Endodermal cell (in vitro differentiated cells): ENCODE measurements at regions not wholly inside any gene's neighbourhood (a gene's known extent, or its start where the extent isn't known, plus 50 kb on each side); places are given as distances from the start of the nearest gene placed in this dataset.

Source experiments
- DNase-seq: peaks from one replicate; pipeline ENCODE4 v3.0.0-alpha.2; 2017
- H3K27ac ChIP-seq: 2 replicates; pipeline ENCODE4 v1.5.1; 2013; ENCODE audit warnings: mild to moderate bottlenecking, low read depth, low read length, moderate library complexity
- H3K27me3 ChIP-seq: 2 replicates; pipeline ENCODE4 v1.6.1; 2013; ENCODE audit warnings: mild to moderate bottlenecking, low read length, moderate library complexity; ENCODE audit not compliant: insufficient read depth, control insufficient read depth, poor library complexity, severe bottlenecking
- H3K36me3 ChIP-seq: 2 replicates; pipeline ENCODE4 v1.7.0; 2013; ENCODE audit warnings: mild to moderate bottlenecking, low read length, moderate library complexity; ENCODE audit not compliant: control insufficient read depth, insufficient read depth
- H3K4me1 ChIP-seq: one replicate; pipeline ENCODE4 v1.7.0; 2013; ENCODE audit warnings: low read length; ENCODE audit not compliant: control insufficient read depth, insufficient read depth
- H3K4me3 ChIP-seq: 2 replicates; pipeline ENCODE4 v1.5.1; 2013; ENCODE audit warnings: mild to moderate bottlenecking, low read length, moderate library complexity
- H3K9ac ChIP-seq: 2 replicates; pipeline ENCODE4 v1.6.1; 2013; ENCODE audit warnings: mild to moderate bottlenecking, low read length, moderate library complexity; ENCODE audit not compliant: poor library complexity, severe bottlenecking; ENCODE audit errors: extremely low read depth
- H3K9me3 ChIP-seq: 2 replicates; pipeline ENCODE4 v1.6.1; 2013; ENCODE audit warnings: mild to moderate bottlenecking, low read length, moderate library complexity; ENCODE audit not compliant: control insufficient read depth
- H3K27ac Mint-ChIP-seq: 2 replicates; pipeline ENCODE4 v1.8.0; 2020; ENCODE audit warnings: mixed read lengths
- H3K27me3 Mint-ChIP-seq: 2 replicates; pipeline ENCODE4 v1.8.0; 2021; ENCODE audit warnings: mild to moderate bottlenecking, mixed read lengths; ENCODE audit not compliant: insufficient read depth
- H3K36me3 Mint-ChIP-seq: 2 replicates; pipeline ENCODE4 v1.8.0; 2020; ENCODE audit warnings: low read depth, mixed read lengths
- H3K4me1 Mint-ChIP-seq: 2 replicates; pipeline ENCODE4 v1.8.0; 2020; ENCODE audit warnings: mixed read lengths
- H3K4me3 Mint-ChIP-seq: 2 replicates; pipeline ENCODE4 v1.8.0; 2020; ENCODE audit warnings: mild to moderate bottlenecking, moderate library complexity, mixed read lengths
- H3K9me3 Mint-ChIP-seq: 2 replicates; pipeline ENCODE4 v1.8.0; 2020; ENCODE audit warnings: mild to moderate bottlenecking, mixed read lengths
- CTCF ChIP-seq: fragments of 200-600 bp; sonication (generic); conservative IDR thresholded peaks from 2 replicates; pipeline ENCODE4 v1.5.0; 2021; ENCODE audit warnings: antibody characterized with exemption, mild to moderate bottlenecking
- WGBS, 2 experiments: methylation state at CpG; one replicate each; pipeline versions ENCODE4 v1.1.5 to v1.1.7; 2013; ENCODE audit warnings: missing lambda C conversion rate in 2 of 2, mixed read lengths in 1 of 2; ENCODE audit not compliant: insufficient coverage in 1 of 2, insufficient read length in 1 of 2; 5-methylcytosine and 5-hydroxymethylcytosine counted together

DNA sequence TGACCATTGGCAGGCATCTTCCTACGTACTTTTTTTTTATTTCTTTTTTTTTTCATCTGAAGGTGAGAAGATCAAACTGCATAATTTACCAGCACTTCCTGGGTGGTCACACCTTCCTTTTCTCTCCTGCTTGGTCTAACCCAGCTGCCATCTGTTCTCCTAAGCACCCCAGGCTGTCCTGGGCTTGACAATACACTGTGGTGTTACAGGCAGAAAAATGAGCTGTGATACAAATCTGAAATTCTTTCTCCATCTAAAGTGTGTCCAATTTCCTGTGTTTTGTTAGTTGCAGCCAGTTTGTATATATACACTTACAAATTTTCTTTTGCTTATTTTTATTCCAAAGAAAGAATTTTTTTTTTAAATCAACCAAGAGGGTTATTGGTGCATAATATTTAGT, 786.0 kb upstream of the ZEB2 start:
- no peak overlapping the region for H3K9ac ChIP-seq
- TF ChIP-seq CTCF = no peak
- H3K4me3 Mint-ChIP-seq = no peak overlapping the region
- H3K4me1 ChIP-seq = no peaks in the 10 kb centered on the region
- no peak overlapping the region for H3K27ac Mint-ChIP-seq
- H3K36me3 ChIP-seq = no peaks in the 10 kb centered on the region
- no peak for DNase-seq
- H3K4me1 Mint-ChIP-seq = peaks cover 3% of the 10 kb centered on the region
- no peaks in the 10 kb centered on the region for H3K27me3 ChIP-seq
- no peak overlapping the region for H3K4me3 ChIP-seq
- no peaks in the 10 kb centered on the region for H3K9me3 ChIP-seq
- WGBS, 2 experiments = 83 to 100% methylated on average over 1 of the region's 1 CpG
- H3K9me3 Mint-ChIP-seq = no peaks in the 10 kb centered on the region
- no peaks in the 10 kb centered on the region for H3K27me3 Mint-ChIP-seq
- H3K36me3 Mint-ChIP-seq = no peaks in the 10 kb centered on the region
- no peak overlapping the region for H3K27ac ChIP-seq

- Histone ChIP-seq H3K9me3 (no peaks in the 10 kb centered on the region), H3K9ac (no peak overlapping the region), H3K4me1 (no peaks in the 10 kb centered on the region), H3K36me3 (no peaks in the 10 kb centered on the region), H3K4me3 (no peak overlapping the region), H3K27me3 (no peaks in the 10 kb centered on the region), H3K27ac (no peak overlapping the region)
- no peak overlapping the region for H3K27ac Mint-ChIP-seq
- H3K36me3 Mint-ChIP-seq = no peaks in the 10 kb centered on the region
- TF ChIP-seq CTCF = no peak
- H3K27me3 Mint-ChIP-seq = no peaks in the 10 kb centered on the region
- 67 to 90% methylated on average over 1 to 3 of the region's 3 CpGs for WGBS, 2 experiments
- no peaks in the 10 kb centered on the region for H3K9me3 Mint-ChIP-seq
- peaks cover 3% of the 10 kb centered on the region for H3K4me1 Mint-ChIP-seq
- no peak overlapping the region for H3K4me3 Mint-ChIP-seq
- DNase-seq = no peak
Measured at GRCh38 chr2:145304501-145304900, 784.6 kb upstream of the ZEB2 start.

DNA sequence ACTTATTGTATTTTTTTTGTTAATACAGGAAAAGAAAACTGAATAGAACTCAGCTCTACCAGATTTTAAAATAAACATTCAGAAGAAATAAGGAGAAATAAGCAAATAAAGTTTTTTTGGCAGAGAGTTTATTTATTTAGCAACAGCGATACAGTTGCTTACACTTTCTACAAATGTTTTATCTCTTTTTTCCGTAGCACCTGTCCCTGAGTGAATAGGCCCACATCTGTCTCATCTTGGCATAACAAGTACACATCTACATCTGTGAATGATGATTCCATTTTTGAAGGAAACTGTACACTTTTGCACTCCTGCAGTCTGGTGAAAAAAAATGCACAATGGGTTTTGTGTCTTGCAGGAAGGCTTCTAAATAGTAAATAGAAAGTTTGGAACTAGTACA, 783.6 kb upstream of the ZEB2 start:
- H3K27ac ChIP-seq = no peak overlapping the region
- H3K36me3 ChIP-seq = no peaks in the 10 kb centered on the region
- TF ChIP-seq CTCF = no peak
- H3K9ac ChIP-seq = no peak overlapping the region
- Mint-ChIP-seq H3K27me3 (no peaks in the 10 kb centered on the region), H3K36me3 (no peaks in the 10 kb centered on the region), H3K27ac (no peak overlapping the region), H3K9me3 (no peaks in the 10 kb centered on the region), H3K4me1 (peaks cover 3% of the 10 kb centered on the region), H3K4me3 (no peak overlapping the region)
- 83 to 96% methylated on average over 1 to 2 of the region's 2 CpGs for WGBS, 2 experiments
- H3K4me1 ChIP-seq = no peaks in the 10 kb centered on the region
- H3K27me3 ChIP-seq = no peaks in the 10 kb centered on the region
- H3K4me3 ChIP-seq = no peak overlapping the region
- no peaks in the 10 kb centered on the region for H3K9me3 ChIP-seq
- DNase-seq = no peak
